ENCODE measurements at regions not wholly inside any gene's neighbourhood (a gene's known extent, or its start where the extent isn't known, plus 50 kb on each side); places are given as distances from the start of the nearest gene placed in this dataset.
"Not testable (repeated sequence)": the region's sequence is repeated elsewhere in the genome, so short reads cannot be mapped to it uniquely, and the experiment has no call there.

DNA sequence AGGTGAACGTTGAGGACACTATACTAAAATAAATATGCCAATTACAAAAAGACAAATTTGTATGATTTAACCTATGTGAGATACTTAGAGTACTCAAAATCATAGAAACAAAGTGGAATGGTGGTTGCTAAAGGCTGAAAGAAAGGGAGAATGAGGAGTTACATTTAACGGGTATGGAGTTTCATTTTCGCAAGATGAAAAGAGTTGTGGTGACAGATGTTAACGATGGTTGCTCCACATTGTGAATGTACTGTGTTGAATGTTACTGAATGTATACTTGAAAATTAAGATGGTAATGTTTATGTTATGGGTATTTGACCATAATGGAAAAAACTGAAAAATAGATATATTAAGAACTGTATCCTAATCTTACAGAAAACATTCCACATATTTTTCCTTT is 51.3 kb upstream of the MOCS2 start:
- no peaks in the 10 kb centered on the region for H3K4me1 Mint-ChIP-seq (ENCODE audit: low read depth)
- intact Hi-C loops (cut with micrococcal nuclease), result no loop called here
- ChIA-PET CTCF (no interaction called here), POLR2A (interaction anchor here (0.6 kb wide), 1 partner anchor 401 kb away, joined by 3 read pairs; no protein-coding TSS in a partner anchor)
- no peak overlapping the region for H3K4me3 Mint-ChIP-seq
- H3K36me3 Mint-ChIP-seq, result no peaks in the 10 kb centered on the region
- H3K27me3 Mint-ChIP-seq, result peaks cover 9% of the 10 kb centered on the region
- H3K9me3 Mint-ChIP-seq, result no peaks in the 10 kb centered on the region
- H3K27ac Mint-ChIP-seq, result no peak overlapping the region
- DNase-seq, result no peak

DNA sequence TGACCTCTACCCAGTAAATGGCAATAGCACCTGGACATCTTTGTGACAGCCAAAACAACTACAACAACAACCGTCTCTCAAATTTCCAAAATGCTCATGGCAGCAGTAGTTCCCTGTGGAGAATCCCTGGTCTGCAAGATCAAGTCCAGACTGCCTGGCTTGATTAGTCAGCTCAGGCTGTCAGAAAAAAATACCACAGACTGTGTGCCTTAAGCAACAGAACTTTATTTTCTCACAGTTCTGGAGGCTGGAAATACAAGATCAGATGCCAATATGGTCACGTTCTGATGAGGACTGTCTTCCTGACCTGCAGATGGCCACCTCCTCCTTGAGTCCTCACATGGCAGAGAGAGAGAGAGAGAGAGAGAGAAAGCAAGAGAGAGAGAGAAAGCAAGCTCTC is 52.3 kb upstream of the MOCS2 start:
- Mint-ChIP-seq H3K27me3 (peaks cover 8% of the 10 kb centered on the region), H3K36me3 (no peaks in the 10 kb centered on the region), H3K27ac (no peak overlapping the region), H3K4me1 (ENCODE audit: low read depth) (no peaks in the 10 kb centered on the region), H3K9me3 (no peaks in the 10 kb centered on the region), H3K4me3 (no peak overlapping the region)
- ChIA-PET POLR2A (no interaction called here), CTCF (interaction anchor here (0.5 kb wide), 1 partner anchor 477 kb away, joined by 4 read pairs; no protein-coding TSS in a partner anchor)
- DNase-seq, result no peak
- intact Hi-C loops (cut with micrococcal nuclease), result no loop called here

DNA sequence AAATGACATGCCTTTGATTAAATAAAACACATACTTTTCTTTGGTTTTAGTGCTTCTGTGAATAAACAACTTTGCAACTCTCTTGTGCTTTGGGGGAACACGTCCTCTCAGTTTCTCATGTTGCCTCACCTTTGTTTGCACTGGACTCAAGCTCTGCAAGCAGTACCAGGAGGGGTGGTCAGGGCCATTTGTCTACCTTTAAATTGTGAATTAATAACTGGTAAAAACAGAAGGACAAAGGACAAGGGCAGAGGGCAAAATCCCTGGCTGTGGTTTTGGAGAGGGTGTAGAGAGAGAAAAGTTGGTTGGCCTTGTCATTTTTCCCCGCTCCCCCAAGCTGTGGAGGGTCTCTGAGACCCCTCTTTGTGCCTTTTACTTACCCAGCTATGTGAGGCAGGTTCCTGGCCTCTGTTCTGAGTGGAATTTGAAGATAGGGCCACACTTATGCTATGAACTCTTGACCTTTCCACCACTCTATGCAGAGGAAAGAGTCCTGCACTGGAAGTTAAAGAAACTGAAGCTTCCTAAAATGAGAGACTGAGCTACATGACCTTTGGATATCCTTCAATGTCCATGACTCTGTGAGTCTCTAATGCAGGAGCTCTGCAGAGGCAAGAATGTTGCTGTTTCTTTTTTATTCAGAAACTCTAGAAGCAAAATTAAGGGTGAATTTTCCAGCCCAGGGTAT is 55.1 kb upstream of the MOCS2 start:
- ChIA-PET POLR2A (no interaction called here), CTCF (no interaction called here)
- H3K27ac Mint-ChIP-seq, result no peak overlapping the region
- H3K27me3 Mint-ChIP-seq, result no peaks in the 10 kb centered on the region
- no peaks in the 10 kb centered on the region for H3K4me1 Mint-ChIP-seq (ENCODE audit: low read depth)
- H3K36me3 Mint-ChIP-seq, result no peaks in the 10 kb centered on the region
- intact Hi-C loops (cut with micrococcal nuclease), result no loop called here
- no peak for DNase-seq
- H3K4me3 Mint-ChIP-seq, result no peak overlapping the region
- H3K9me3 Mint-ChIP-seq, result no peaks in the 10 kb centered on the region

DNA sequence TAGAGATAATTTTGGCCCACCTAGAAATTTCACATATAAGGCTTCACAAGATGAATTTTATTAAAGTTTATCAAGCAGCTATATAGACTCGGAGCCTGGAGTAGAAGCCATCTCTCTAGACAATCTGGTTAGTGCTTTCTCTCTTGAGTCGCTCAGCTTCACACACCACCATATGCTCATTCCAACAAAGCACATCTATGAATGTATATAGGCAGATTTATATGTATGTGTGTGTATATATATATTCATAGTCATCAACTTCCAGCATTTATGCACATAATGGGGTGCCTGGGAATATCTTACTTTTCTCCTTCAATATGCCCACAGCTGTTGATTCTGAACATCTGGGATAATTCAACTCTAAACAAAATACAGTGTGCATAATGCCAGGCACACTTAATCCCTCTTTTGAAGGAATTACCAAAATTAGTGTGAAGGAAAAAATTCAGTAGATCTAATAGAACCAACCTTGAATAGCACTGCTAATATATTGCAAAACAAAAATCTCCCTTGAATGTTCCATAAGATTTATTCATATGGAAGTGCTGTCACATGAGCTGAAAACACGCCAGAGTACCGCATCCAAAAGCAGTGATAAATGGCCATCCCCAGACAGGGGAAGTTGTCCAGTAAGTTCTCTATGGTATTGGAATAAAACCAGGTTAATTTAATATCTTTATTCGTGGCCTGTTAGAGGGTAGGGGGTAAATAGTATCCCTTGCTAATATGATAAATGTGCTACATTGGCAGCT is 56.0 kb upstream of the MOCS2 start:
- Mint-ChIP-seq H3K9me3 (no peaks in the 10 kb centered on the region), H3K4me3 (no peak overlapping the region), H3K27ac (no peak overlapping the region), H3K4me1 (ENCODE audit: low read depth) (no peaks in the 10 kb centered on the region), H3K36me3 (no peaks in the 10 kb centered on the region), H3K27me3 (no peaks in the 10 kb centered on the region)
- ChIA-PET POLR2A (no interaction called here), CTCF (no interaction called here)
- DNase-seq, result no peak
- intact Hi-C loops (cut with micrococcal nuclease), result no loop called here

DNA sequence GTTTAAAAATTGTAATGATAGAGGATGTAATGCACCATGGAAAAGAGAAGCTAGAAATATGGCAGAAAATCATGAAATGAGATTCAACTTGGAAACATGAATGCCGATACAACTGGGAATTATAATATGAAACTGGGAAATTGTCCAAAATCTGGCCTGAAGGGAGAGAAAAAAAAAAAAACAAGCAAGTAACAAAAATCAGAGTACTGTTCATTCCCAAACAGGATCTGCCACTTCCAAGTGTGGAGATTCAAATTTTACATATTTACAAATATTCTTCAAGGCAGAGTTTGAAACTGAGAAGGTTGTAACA is 56.6 kb upstream of the MOCS2 start:
- CTCF ChIA-PET, result no interaction called here
- intact Hi-C loops (cut with micrococcal nuclease), result no loop called here

DNA sequence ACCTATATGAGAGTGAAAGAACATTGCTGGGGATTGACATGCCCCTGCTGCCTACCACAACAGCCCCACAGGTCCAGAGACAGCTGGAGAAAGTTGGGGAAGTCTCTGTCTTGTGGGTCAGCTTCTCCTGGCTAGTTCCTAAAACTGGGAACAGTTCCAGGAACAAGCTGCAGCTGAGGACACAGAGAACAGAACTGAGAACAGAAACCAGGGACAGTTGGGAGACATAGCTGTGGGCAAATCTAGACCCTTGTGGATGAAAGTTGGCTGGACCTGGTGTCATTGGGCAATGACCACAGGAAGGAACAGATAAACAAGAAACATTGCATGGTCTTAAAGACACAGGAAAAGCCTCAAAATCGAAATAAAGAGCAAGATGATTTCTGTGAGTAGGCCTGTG is 58.3 kb upstream of the MOCS2 start:
- ChIA-PET POLR2A (no interaction called here), CTCF (no interaction called here)
- no peaks in the 10 kb centered on the region for H3K9me3 Mint-ChIP-seq
- intact Hi-C loops (cut with micrococcal nuclease), result no loop called here
- H3K27ac Mint-ChIP-seq, result no peak overlapping the region
- H3K27me3 Mint-ChIP-seq, result no peaks in the 10 kb centered on the region
- H3K36me3 Mint-ChIP-seq, result no peaks in the 10 kb centered on the region
- no peak for DNase-seq
- no peak overlapping the region for H3K4me3 Mint-ChIP-seq
- H3K4me1 Mint-ChIP-seq (ENCODE audit: low read depth), result no peaks in the 10 kb centered on the region

More for the DNA sequence above, 56.6 kb upstream of the MOCS2 start:
- POLR2A ChIA-PET, result no interaction called here
- DNase-seq, result no peak
- Mint-ChIP-seq H3K27me3 (no peaks in the 10 kb centered on the region), H3K27ac (no peak overlapping the region), H3K36me3 (no peaks in the 10 kb centered on the region), H3K9me3 (no peaks in the 10 kb centered on the region), H3K4me3 (no peak overlapping the region), H3K4me1 (ENCODE audit: low read depth) (no peaks in the 10 kb centered on the region)

DNA sequence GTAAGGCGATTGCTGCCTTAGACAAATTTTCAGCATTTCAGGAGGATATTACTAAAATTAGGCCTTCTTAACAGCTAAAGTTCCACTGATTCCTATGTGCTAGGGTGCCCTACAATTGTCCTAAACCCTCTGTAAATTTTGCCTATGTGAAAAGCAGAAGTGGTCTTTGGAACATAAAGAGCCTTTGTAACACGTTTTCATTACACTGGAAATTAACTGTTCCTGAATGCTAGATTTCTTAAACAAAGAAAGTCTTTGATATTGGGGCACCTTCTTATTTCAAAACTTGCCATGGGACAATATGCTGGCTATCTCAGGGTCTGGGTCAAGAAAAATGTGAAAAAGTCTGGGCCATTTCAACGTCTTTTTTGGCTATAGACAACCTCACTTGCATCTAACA is 60.4 kb upstream of the MOCS2 start:
- no peak for DNase-seq
- intact Hi-C loops (cut with micrococcal nuclease), result loop anchor here (2.0 to 5.0 kb wide), 2 partner anchors 312 to 1059 kb away; partner anchors contain the start of gene FST
- Mint-ChIP-seq H3K4me1 (ENCODE audit: low read depth) (no peaks in the 10 kb centered on the region), H3K36me3 (no peaks in the 10 kb centered on the region), H3K27ac (no peak overlapping the region), H3K9me3 (no peaks in the 10 kb centered on the region), H3K4me3 (no peak overlapping the region), H3K27me3 (no peaks in the 10 kb centered on the region)
- ChIA-PET CTCF (interaction anchor here (1.2 to 2.3 kb wide), 2 partner anchors 131 to 1059 kb away, joined by 5 to 16 read pairs; no protein-coding TSS in a partner anchor), POLR2A (no interaction called here)

DNA sequence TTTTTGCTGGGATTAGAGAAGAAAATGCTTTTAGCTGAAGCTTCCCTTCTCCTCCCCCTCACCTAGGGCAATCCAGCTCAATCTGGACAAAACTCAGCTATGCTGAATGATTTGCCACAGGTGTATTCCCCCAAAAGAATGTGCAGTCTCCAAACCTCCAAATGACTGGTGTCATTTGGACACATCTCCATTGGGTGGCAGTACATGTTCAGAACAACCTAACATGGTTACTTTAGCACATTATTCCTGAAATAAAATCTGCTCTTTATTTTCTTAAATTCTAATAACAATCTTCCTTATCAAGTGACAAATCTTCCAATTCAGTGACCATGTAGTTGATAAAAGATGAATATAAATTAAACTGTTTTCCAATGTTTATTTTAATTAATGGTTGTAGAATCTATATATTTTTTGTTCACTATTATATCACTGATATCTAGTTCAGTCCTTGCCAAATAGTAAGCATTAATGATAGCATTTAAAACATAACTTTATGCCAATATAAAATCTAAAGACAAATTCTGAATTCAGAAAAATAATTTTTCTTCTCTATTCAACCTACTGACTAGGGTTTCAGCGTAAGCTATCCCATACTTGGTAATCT is 61.3 kb upstream of the MOCS2 start:
- no peaks in the 10 kb centered on the region for H3K36me3 Mint-ChIP-seq
- H3K9me3 Mint-ChIP-seq, result no peaks in the 10 kb centered on the region
- intact Hi-C loops (cut with micrococcal nuclease), result loop anchor here (2.0 to 5.0 kb wide), 2 partner anchors 311 to 1058 kb away; partner anchors contain the start of gene FST
- H3K4me3 Mint-ChIP-seq, result no peak overlapping the region
- DNase-seq, result no peak
- ChIA-PET POLR2A (no interaction called here), CTCF (interaction anchor here (0.5 to 2.3 kb wide), 5 partner anchors 48 to 1058 kb away, joined by 3 to 16 read pairs (median 4); no protein-coding TSS in a partner anchor)
- no peak overlapping the region for H3K27ac Mint-ChIP-seq
- no peaks in the 10 kb centered on the region for H3K27me3 Mint-ChIP-seq
- no peaks in the 10 kb centered on the region for H3K4me1 Mint-ChIP-seq (ENCODE audit: low read depth)

DNA sequence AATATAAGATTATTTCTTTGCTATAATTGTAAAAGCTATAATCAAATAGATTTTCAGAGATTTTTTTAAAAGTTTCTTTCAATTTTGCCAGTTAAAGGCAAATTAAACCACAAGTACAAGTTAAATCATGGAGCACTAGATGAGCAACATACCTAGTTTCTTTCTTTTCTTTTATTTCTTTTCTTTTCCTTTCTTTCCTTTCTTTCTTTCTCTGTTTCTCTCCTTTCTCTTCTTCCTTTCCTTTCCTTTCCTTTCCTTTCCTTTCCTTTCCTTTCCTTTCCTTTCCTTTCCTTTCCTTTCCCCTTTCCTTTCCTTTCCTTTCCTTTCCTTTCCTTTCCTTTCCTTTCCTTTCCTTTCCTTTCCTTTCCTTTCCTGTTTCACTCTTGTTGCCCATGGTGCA is 62.5 kb upstream of the MOCS2 start:
- H3K4me1 Mint-ChIP-seq (ENCODE audit: low read depth); H3K27me3 Mint-ChIP-seq; H3K4me3 Mint-ChIP-seq; H3K36me3 Mint-ChIP-seq; POLR2A ChIA-PET; DNase-seq; H3K27ac Mint-ChIP-seq; H3K9me3 Mint-ChIP-seq: not testable (repeated sequence)
- CTCF ChIA-PET, result interaction anchor here (2.3 kb wide), 1 partner anchor 1057 kb away, joined by 16 read pairs; no protein-coding TSS in a partner anchor
- intact Hi-C loops (cut with micrococcal nuclease), result loop anchor here (5.0 kb wide), 1 partner anchor 310 kb away; the partner anchor contains the start of gene FST

DNA sequence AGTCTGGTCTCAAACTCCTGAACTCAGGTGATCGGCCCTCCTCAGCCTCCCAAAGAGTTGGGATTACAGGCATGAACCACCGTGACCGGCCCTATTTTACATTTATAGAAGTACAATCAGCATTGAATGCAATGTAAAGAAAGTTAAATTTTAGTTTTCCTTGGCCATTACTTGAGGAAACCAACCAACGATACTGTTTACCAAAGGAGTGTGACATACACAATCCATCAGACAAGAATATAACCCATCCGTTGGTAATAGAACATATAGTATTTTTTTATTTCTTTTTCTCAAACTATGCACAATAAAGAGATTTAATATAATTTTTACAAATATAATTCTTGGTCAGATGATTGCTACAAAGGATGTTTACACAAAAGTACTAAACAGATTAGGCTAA is 63.1 kb upstream of the MOCS2 start:
- no peak overlapping the region for H3K27ac Mint-ChIP-seq
- intact Hi-C loops (cut with micrococcal nuclease), result loop anchor here (5.0 kb wide), 1 partner anchor 310 kb away; the partner anchor contains the start of gene FST

DNA sequence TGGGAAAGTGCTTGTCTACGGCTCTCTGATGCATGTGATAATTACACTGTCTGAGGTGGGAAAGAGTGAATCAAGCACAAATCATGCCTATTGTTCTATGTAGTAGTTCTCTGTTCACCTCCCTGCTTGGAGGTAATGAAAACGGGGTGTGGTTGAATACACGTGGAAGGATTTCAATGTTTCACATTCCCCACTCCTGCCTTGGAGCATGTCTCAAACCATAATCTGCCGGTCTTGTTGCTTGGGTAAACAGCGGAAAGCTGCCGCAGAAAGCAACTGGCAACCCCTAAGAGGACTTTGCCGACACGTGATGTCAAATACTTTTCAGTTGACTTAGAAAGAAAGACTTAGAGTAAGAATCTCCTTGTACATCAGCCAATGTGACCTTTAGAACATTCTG is 63.5 kb upstream of the MOCS2 start:
- CTCF ChIA-PET, result no interaction called here
- H3K4me3 Mint-ChIP-seq, result no peak overlapping the region
- intact Hi-C loops (cut with micrococcal nuclease), result loop anchor here (5.0 kb wide), 1 partner anchor 309 kb away; the partner anchor contains the start of gene FST
- no peak for DNase-seq
- POLR2A ChIA-PET, result no interaction called here
- H3K4me1 Mint-ChIP-seq (ENCODE audit: low read depth), result no peaks in the 10 kb centered on the region
- no peaks in the 10 kb centered on the region for H3K9me3 Mint-ChIP-seq
- no peaks in the 10 kb centered on the region for H3K36me3 Mint-ChIP-seq
- H3K27me3 Mint-ChIP-seq, result no peaks in the 10 kb centered on the region
- H3K27ac Mint-ChIP-seq, result no peak overlapping the region

More for the DNA sequence above, 63.1 kb upstream of the MOCS2 start:
- no peak for DNase-seq
- ChIA-PET CTCF (no interaction called here), POLR2A (no interaction called here)
- no peaks in the 10 kb centered on the region for H3K4me1 Mint-ChIP-seq (ENCODE audit: low read depth)
- H3K4me3 Mint-ChIP-seq, result no peak overlapping the region
- no peaks in the 10 kb centered on the region for H3K9me3 Mint-ChIP-seq
- H3K27me3 Mint-ChIP-seq, result no peaks in the 10 kb centered on the region
- no peaks in the 10 kb centered on the region for H3K36me3 Mint-ChIP-seq

DNA sequence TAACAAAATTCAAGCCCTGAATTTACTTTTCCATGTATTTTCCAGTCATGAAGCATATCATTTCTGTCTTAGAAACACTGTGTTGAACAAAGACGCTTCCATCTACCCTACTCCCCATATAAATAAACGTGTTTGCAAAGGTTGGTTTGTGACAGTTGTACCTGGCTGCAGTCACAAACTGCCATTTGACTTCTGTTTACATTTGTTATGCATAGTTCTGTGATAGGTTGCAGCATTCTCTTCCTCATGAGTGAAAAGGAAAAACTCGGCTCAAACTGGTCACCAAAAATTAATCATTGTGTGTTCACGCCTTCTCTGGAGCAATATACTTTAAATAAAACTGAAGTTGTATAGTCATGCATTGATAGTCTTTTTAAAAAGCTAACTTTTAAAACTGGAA is 69.3 kb upstream of the MOCS2 start:
- H3K9me3 Mint-ChIP-seq, result no peaks in the 10 kb centered on the region
- POLR2A ChIA-PET, result no interaction called here
- intact Hi-C loops (cut with micrococcal nuclease), result no loop called here
- CTCF ChIA-PET, result no interaction called here
- H3K27ac Mint-ChIP-seq, result no peak overlapping the region
- no peak for DNase-seq
- H3K4me3 Mint-ChIP-seq, result no peak overlapping the region
- peaks cover 5% of the 10 kb centered on the region for H3K4me1 Mint-ChIP-seq (ENCODE audit: low read depth)
- no peaks in the 10 kb centered on the region for H3K36me3 Mint-ChIP-seq
- H3K27me3 Mint-ChIP-seq, result no peaks in the 10 kb centered on the region
